Skin of body (tissue), 1 donor: ENCODE measurements at regions not wholly inside any gene's neighbourhood (a gene's known extent, or its start where the extent isn't known, plus 50 kb on each side); places are given as distances from the start of the nearest gene placed in this dataset.

Experiments used
- DNase-seq: peaks from one replicate; lab custom pipeline; 2025; lab: John Stamatoyannopoulos, UW

DNA sequence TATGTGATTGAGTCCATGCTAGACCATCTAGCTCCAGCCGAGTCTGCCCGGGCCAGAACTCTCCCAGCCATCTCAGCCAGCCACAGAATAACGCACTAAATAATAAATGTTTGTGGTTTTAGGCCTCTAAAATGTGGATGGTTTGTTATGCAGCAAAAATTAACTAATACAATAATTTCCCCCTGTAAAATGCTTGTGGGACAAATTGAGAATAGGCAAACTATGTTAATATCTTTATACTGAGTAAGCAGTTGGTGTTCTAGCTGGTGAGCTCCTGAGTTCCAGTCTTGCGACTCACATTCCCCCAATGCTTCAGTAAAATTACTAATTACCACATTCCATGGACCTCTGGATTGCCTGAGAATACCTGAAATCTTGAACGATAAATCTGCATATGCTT, 316.8 kb upstream of the NFE2L3 start:
- DNase-seq: no peak

DNA sequence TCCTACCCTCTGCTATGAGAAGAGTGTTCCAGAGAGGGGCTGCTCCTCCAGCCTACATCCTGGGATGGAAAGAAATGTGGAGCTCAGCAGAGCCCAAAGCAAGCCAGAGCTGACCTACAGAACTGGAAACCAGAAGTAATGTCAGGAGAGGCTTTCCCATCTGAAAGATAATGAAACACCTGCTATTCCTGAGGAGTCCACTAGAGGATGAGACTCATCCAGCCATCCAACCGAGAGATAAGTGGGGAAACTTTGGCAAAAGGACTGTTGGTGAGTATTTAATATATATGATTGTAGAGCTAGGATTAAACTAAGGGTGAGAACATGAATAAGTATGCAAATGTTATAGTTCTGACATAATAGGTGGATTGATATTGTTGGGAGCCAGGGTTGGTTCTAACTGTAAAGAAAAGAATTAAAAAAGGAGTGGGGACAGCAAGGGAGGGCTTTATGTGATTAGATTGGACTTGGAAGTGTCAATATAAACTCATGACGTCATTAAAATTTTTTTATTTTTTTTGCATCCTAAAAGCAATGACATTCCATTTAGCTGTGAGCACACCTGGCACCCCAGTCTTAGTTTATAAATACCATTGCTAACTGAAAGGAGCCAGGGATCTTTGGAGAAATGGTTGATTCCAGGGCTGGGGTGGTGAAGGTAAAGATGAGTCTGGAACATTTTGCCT, 312.8 kb upstream of the NFE2L3 start:
- no peak for DNase-seq

DNA sequence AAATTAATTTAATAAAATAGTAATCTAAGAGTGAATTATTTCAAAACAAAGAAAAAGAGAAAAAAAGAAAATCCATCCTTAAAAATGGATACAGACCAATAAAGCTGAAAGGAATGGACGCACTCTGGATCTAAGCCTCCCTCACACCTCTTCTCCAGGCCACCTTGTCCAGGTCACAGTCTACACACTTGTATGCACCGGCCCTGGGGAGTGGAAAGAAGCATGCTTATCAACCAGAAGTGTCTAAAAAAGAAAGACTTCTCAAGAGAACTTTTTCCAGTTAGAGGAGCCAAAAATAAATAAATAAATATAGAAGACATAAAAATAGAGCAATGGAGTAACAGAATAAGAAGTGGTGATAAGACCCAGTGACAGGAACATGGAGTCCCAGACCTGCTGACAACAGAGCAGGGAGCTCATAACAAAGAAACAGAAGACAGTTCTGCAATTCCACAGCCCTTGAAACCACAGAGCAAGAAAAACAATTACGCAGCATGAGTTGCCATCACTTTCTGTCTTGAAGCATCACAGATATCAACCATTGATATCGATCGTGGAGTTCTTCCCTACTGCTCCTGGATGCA, 311.7 kb upstream of the NFE2L3 start:
- DNase-seq: no peak

DNA sequence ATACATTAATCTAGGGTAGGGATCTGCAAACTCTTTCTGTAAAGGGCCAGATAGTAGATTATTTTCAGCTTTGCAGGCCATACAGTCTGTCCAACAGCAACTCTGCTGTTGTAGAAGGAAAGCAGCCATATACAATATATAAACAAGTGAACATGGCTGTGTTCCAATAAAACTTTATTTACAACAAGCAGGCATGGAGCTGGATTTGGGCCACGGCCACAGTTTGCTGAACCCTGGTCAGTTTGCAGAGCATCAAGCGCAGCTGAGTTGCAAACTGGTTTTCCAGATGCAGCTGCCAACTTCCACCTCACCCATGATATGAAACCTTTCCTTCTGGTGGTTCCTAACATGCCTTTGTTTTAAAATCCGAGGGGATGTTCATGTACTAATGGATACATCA, 310.4 kb upstream of the NFE2L3 start:
- DNase-seq: no peak

DNA sequence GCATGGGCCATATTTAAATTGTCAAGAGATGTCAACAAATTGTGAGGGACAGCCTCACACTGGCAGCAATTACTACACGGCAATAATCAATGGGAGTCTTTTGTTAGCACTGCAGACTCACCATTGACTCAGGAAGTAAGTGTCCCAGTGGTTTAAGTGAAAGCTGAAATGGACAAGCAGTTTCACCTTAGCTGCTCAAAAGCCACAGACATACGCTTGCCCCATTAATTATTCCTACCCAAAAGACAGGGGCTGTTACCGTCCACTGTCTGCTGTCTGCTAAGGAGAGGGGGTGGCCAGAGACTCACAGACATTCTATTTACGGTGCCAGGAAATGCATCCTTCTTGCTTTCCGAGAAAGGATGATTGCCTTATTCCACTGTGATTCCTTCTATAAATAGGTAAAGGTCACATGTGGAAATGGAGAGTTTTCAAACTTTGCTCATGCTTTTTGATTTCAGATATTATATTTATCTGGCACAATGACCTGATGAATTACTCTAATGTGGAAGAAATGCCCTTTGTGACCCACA, 309.7 kb upstream of the NFE2L3 start:
- no peak for DNase-seq

DNA sequence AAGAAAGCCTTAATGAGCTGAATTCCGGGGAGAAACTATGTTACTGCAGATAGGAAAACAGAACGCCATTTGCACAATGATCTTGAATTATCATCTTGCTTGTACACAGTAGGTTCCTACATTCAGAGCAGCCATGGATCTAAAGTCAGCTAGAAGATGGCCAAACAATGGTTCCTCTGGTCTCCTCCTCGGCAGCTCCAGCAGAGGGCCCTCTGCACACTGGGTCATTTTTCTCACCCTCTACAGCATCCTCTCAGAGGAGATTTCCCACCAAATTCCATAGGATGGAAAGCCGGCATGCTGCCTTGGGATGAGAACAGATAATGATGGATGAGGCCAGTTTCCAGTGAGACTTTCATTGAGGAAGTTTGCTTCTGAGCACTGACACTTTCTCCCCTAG, 308.5 kb upstream of the NFE2L3 start:
- no peak for DNase-seq

DNA sequence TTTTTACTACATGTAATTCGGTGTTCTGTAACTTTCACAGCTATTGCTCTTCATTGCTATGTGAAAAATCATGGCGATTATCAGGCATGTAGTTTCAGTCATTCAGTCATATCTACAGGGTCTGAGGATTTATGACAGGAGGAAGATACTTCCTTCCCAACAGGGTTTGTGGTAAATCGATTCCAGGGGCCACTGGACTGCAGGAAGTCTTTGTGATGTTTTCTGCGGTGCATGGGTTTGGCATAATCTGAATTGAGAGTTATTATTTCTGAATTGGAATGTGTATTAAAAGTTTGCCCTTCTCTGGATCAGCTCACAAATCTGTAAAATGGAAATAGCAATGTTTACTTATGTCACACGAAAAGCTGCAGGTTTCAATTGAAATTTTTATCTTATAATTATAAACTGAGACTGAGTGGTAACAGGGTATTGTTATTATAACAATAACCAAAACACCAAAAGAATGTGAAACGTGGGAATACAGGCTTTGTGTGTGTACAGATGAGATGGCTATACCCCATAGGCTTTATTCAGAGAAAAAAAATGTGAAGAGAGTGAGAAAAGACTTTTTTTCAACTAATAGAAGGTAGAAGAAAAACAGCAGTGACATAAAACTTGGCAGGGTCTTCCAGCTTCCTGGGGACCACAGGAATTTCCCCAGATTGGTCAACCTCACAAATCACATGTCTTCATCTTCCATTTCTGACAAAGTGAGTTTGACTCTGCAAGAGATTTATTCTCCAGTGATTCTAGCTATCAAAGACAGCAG, 307.7 kb upstream of the NFE2L3 start:
- no peak for DNase-seq

DNA sequence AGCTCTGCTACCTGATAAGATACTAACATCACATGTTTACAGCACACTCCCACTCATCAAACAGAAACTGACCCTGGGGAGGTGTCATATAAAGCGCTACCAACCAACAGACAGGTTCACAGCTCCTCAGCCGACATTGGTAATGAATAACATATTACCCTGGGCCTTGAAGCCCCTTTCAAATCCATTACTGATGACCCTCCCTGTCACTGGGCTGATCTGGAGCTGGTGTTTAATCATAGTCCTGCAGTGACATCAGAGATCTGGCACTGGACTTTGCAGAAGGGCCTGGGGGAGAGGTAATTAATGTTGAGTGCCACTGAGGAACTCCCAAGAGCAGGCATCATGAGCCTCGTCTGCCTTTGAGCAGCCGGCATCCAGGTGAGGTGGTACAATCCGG, 306.5 kb upstream of the NFE2L3 start:
- DNase-seq: no peak

DNA sequence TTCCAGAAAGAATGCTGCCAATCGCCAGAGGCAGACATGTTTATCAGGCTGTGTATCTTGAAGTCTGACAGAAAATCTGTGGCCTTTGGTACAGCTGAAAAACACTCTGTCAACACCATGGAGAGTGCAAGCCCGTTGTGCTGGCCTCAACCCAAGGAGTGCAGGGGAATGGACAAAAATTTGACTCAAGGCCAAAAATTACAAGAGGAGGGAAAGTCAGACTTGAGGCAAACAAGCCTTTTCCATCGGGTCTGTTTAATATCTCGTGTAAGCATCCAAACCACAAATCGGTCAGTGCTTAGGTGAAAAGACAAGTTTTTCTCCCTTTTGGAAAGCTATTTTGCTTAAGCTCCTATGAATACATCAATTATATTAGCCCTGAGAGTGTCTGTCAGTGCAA, 305.3 kb upstream of the NFE2L3 start:
- peak; percentile 88 for DNase-seq

DNA sequence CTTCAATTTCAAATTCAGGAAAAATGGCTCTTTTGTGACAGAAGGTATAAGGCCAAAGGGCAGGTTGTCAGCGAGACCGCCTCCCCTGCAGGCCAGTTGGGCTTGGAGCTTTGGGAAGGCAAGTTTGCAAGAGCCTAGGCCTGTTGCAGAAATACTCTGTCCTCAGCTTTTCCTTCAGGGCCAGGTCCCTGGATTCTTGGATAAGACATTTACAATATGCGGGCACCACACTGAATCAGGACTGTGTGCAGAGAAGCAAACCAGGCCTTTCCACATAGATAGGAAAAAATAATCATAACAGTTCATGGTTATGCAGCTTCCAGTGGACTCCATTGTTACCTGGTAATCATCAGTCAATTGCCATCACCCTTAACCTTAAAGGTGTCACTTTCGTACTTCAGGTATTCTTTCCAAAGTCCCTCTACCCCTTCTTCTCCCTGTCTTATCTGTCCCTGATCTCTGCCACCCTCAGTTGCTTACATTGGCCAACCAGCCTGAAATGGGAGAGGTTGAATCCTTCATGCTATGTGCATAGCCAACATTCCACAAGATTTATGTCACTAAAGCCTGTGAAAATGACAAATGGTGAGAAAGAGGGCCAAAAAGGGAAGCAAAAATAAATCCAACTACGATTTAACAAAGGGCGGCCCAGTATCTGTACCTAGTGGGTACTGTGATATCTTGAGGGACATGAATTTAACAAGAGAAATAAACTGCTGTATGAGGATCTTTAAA, 304.5 kb upstream of the NFE2L3 start:
- DNase-seq: no peak

DNA sequence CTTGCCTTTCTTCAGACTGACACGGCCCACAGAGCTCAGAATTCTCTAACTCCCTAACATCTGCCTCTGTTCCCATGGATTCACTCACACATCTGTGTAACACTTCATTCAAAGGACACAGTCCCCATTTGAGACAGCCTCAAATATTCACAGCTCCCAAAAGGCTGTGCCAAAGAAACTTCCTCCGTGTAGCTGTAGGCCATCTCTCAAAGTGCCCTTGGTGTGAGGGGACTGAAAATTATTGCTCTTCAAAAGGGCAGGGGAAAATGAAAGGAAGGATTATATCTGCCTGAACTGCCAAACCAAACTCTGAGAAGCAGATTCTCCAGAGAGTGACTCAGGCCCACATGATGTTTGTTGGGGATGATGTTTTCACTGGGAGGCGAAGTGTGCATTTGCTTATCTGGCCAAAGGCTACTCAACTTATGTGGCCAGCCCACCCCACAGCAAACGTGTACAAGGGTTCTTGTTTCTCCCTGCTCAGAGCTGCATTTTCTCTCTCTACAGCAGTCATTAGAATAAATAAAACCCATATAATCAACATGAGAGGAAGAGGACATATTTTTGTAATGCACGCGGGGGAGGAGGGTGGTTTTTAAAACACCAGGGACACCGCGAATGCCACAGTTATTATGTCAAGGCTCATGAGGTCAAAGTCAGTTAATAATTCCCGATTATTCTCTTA, 302.4 kb upstream of the NFE2L3 start:
- peak; percentile 92 for DNase-seq

DNA sequence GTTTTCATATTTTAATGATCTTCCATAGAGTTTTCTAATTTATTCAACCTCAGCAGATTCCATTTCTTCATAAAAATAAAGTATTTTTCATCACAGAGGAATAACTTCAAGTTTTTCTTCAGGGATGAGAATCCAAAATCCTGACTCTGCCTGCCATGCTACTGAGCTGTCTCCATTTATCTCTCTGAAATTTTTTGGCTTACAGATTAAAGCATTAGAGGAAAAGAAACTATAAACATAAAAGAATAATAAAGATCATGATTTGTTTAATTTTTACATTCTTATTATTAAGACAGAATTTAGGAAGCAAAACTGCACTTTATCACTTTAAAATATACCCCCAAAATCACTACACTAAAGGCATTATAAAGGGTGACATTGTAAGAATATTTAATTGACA, 301.8 kb upstream of the NFE2L3 start:
- no peak for DNase-seq

DNA sequence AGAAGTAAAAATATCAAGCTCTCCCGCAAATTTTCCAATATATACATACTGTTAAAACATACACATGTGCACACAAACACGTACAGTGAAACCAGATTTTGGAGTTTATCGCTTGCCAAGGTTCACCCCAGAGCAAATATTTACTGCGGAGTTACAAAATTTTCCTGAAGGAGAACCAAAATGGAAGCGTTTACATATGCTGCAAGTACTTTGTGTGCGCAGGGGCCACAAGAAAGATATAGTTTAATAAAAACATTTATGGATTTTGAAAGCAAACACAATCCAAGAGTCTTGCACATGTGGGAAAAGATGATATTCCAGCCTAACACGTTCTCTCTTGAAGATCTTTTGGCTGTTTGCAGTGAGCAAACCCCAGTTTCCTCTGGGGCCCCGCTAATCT, 301.3 kb upstream of the NFE2L3 start:
- peak; percentile 75 for DNase-seq

DNA sequence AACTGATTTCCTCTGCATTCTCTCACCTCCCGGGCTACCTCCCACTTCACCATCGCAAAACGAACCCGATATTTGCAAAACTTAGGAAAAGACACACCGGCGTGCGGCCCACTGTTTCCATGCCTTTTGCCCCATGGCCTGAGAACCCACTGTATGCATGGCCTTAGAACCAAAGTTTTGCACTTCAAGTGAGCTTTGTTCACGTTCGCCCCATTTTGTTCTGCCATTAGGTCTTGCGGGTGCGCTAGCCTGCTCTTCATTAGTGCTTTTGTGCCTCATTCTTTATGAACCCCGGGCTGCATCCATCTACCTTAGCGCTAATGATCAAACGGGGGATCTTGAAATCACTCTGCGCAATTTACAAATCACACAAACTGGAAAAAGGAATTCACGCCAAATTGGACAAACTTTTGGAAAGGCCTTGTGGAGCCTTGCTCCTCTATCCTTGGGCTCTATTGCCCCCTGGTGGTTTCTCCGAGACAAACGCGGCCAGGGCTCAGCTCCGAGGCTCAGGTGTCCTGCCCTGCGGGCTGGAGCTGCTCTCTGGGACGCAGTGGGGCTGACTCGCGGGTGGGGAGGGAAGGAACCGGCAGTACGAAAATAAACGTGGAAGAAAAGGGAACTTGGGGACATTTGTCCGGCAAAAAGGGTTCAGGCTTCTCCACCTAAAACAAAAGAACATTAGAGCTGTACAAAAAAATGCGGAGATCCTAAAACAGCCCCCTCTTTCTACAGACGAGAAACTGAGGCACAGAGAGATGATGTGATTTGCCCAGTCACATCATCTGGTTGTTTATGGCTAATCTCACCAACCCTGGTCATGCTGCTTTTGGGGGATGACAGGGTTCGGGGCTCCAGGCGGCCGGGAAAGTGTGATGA, 300.4 kb upstream of the NFE2L3 start:
- peak; percentile 86 for DNase-seq

DNA sequence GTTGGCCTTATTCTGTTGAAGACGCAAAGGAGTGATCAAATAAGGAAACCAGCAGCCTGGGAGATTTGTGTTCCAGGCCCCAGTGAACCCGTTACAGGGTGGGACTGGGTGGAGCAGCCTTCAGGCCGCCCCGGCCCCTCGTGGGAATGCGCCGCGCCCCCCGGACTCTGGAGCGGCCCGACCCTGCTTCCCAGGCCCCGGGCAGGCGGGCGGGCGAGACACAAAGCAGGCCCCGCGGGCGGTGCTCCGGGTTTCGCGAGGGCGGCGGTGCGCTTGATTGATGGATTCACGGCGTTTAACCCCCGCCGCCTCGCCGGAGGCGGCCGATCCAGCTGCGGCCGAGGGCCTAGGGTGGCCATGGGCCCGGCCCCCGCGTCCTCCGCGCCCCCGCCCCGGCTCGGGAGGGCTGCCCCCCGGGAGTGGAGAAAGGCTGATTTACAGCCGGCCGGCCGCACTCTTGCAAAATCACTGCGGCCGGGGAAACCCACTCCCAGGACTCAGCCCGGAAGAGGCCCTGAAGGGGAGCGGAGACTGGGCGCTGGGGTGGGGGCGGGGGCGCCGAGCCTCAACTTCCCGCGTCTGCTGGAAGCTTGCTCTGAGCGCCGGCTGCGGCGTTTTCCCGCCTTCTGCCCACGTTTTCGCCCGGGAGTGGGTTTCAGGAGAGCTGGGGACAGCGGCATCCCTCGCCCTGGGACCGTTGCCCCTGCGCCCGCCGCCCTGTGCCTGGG, 299.6 kb upstream of the NFE2L3 start:
- no peak for DNase-seq

DNA sequence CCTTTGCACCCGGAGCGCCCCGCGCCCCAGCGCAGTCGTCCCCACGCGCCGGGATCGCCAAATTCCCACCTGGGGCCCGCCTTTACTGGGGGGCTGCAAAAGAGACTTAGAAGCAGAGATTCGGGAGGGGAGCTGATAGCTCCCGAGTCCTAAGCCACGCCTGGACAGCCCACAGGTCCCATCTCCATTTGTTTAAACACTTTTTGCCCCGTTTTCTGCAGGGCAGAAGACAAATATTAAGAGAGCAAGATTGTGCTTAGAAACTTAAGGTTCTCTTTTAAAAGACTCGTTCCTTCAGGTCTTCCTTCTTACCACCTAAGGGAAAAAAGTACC, 299.1 kb upstream of the NFE2L3 start:
- DNase-seq: no peak

DNA sequence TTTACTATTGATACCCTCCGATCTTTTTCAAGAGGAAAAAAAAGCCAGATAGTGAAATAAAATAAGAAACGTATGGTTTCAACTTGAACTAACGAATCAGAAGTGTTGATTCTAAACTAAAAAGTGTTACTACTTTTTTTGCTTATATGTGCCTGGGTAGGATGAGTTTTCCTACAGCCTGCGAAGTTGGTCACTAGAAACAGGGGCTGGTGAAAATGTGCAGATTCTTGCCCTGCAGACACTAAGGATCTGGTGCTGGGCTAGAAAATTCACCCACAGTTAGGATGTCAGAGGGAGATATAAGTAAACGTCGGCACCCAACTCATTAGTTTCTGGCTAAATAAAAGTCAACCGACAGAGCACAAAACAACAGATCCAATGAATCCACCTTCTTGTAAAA, 298.7 kb upstream of the NFE2L3 start:
- no peak for DNase-seq

DNA sequence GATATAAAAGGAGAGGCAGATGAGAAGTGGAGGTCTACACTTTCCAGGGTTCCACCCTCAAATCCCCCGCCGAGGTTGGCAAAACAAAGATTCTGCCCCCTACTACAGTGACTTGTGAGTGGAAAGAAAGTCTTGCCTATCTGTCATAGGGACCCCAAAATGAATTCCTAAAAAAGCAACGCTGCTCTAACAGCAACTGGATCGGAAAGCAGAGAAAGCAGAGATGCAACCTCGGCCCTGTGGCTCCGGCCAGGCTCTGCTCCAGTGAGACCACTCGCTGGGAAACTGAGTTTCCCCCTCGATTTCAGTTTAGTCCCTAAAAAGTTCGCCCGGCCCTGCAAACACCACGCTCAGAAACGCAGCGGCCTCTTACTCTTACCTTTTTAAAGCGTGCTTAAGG, 297.9 kb upstream of the NFE2L3 start:
- no peak for DNase-seq

DNA sequence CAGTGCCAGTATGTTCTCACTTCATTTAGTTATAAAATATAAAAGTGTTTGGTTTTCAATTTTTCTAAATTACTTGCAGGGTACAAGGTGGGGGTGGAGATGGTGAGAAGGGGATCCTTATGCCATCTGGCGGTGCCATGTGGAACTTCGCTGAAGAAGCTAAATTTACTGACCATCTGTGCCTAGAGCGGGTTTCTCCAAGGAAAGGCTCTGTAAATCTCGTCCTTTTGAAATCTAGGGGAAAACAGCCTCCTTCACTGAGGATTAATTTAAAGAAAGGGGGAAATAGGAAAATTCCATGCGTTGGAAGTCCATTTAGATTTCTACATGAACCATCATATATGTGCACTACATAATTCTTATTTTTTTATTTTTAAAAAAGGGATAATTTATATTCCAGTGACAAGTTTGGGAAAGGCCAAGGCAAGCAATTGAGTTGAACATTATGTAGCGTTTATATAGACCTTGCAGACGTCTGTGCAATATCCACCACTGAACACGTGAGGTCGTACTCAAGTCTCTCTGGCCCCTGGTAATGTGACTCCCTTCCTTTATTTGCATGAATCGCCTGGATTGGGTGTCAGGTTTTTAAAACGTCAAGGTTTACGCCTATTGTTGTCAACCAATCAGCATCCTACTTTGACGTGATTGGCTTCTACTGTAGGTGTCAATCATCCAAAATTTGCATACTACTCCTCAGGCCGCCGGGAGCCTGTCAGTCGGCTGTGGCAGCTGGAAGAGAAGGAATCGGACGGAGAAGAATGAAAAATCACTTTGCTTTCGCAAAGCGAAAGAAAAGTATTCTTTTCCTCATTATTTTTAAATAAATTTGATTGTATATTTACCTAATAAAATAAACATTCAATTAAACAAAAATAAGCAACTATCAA, 297.1 kb upstream of the NFE2L3 start:
- DNase-seq: peak; percentile 99
